PC-9 (cell line): ENCODE measurements at regions not wholly inside any gene's neighbourhood (a gene's known extent, or its start where the extent isn't known, plus 50 kb on each side); places are given as distances from the start of the nearest gene placed in this dataset.

Experiments used
- EZH2 ChIP-seq: fragments of 200-600 bp; sonication (generic); IDR thresholded peaks from 2 replicates; pipeline ENCODE4 v1.8.0; 2017; ENCODE audit warnings: antibody characterized with exemption, low read depth
- TF ChIP-seq, protein P1 (sequence below): fragments of 200-600 bp; sonication (generic); conservative IDR thresholded peaks from 2 replicates; pipeline ENCODE4 v1.6.1; 2017; ENCODE audit warnings: mixed run types, antibody characterized with exemption, mild to moderate bottlenecking, moderate library complexity

DNA sequence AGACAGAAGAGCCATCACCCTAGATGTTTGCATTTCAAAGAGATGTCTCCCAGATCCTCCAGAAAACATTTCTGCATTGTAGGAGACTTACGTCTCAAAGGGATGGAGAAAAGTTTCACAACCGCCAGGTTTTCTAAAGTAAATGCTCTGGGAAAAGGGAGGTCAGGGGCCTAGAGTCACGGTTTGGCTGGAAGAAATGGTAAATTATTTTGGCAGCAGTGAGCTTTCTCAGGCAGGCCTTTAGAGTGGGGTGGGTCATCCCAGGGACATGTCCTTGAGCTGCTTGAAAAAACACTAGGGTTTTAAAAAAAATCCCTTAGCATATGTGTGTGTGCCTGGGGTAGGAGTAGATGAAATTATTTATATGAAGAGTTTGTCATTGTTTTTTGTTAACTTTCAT, 728.8 kb downstream of the TYW1 start:
- TF ChIP-seq EZH2, result no peak
- TF ChIP-seq, protein P1, sequence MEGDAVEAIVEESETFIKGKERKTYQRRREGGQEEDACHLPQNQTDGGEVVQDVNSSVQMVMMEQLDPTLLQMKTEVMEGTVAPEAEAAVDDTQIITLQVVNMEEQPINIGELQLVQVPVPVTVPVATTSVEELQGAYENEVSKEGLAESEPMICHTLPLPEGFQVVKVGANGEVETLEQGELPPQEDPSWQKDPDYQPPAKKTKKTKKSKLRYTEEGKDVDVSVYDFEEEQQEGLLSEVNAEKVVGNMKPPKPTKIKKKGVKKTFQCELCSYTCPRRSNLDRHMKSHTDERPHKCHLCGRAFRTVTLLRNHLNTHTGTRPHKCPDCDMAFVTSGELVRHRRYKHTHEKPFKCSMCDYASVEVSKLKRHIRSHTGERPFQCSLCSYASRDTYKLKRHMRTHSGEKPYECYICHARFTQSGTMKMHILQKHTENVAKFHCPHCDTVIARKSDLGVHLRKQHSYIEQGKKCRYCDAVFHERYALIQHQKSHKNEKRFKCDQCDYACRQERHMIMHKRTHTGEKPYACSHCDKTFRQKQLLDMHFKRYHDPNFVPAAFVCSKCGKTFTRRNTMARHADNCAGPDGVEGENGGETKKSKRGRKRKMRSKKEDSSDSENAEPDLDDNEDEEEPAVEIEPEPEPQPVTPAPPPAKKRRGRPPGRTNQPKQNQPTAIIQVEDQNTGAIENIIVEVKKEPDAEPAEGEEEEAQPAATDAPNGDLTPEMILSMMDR, result no peak
